ENCODE measurements at regions not wholly inside any gene's neighbourhood (a gene's known extent, or its start where the extent isn't known, plus 50 kb on each side); places are given as distances from the start of the nearest gene placed in this dataset.

- TF ChIP-seq CTCF (IDR thresholded peaks at IDR 0.05; ENCODE audit: low read depth, low read length) = no peak
- no peak for TF ChIP-seq EZH2phosphoT487 (IDR thresholded peaks at IDR 0.05; ENCODE audit: low read depth)
Observed at GRCh38 chr2:129911363-129912065, 68.0 kb upstream of the RAB6C start.
